T47D (cell line): ENCODE measurements at regions not wholly inside any gene's neighbourhood (a gene's known extent, or its start where the extent isn't known, plus 50 kb on each side); places are given as distances from the start of the nearest gene placed in this dataset.

Experiments
- DNase-seq, 2 experiments: peaks; one replicate each; pipeline versions ENCODE4 v3.0.0 to v3.0.0-alpha.2; 2011 to 2012; ENCODE audit warnings: low read depth in 1 of 2, low spot score in 1 of 2
- JUND ChIP-seq: IDR thresholded peaks from 2 replicates; pipeline ENCODE4 v1.6.1; 2012; ENCODE audit warnings: low read depth
- in situ Hi-C: cut with HindIII; loops from 2 replicates; pipeline ENCODE4 v1.10.0; 2016; ENCODE audit warnings: low sequenced_read_pairs, low pct_unique_long_range_greater_than_20kb

DNA sequence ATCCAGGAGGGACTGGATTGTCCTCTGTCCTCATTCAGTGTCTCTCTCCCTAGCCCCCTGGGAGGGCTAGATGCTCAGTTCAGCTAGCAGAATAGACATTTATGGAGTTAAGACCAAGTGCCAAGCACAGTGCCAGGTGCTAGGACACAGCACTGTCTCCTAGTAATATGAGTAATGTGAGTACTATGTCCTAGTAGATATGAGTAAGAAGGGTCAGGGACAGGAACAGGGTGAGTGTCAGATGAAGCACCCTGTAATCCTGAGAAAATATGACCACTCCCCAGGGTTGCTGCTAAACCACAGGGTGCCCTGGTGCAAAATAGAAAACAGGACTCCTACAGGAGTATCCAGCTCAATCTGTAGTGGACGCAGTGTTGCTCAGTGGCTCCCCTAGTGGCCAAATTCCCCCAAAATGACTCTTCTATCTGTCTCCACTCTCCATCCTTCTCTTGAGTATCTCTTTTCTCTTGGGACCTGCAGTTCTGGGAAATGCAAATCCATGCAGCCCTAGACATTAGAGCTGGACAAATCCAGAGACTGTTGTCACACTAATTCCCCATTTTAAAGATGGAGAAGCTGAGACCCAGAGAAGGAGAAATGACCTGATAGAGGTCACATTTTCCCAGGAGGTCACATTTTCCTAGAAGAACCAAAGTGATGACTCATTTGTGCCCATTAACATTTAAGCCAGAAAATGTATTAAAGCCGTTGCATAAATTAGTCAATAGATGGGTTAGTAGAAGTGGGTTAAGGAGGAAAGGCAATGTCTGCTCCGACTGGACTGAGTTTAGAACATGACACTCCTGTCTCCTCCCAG, 214.3 kb downstream of the NXPE2 start:
- TF ChIP-seq JUND = no peak
- in situ Hi-C loops = no loop called here
- no peak for DNase-seq

GRCh38 chr11:114893329-114893728, 215.0 kb downstream of the NXPE2 start:
- no peak for DNase-seq
- in situ Hi-C loops = no loop called here
- no peak for TF ChIP-seq JUND

GRCh38 chr11:114896594-114896993, 218.3 kb downstream of the NXPE2 start:
- no peak for TF ChIP-seq JUND
- DNase-seq = no peak
- in situ Hi-C loops = no loop called here

GRCh38 chr11:114909866-114910265, 231.5 kb downstream of the NXPE2 start:
- in situ Hi-C loops = no loop called here
- no peak for DNase-seq
- TF ChIP-seq JUND = no peak

DNA sequence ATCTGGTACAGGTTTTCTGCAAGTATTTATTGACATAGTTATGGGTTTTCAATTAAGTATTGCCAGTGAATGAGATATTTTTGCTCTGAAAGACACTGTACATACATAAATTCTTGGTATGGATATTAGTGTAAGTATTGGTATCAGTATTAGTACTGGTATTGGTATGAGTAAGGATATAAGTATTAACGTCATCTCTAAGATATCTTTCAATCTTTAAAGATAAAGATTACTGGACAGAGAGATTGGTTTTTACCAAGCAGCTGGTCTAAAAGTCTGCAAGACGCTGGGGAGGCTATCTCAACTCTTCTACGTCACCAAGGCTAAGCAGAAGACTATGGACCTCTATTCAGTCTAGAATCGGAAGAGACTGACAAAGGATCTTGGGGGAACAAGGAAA, 234.5 kb downstream of the NXPE2 start:
- no peak for DNase-seq
- TF ChIP-seq JUND = no peak
- in situ Hi-C loops = no loop called here

GRCh38 chr11:114914231-114915005, 236.1 kb downstream of the NXPE2 start:
- TF ChIP-seq JUND = no peak
- DNase-seq = no peak
- in situ Hi-C loops = no loop called here

DNA sequence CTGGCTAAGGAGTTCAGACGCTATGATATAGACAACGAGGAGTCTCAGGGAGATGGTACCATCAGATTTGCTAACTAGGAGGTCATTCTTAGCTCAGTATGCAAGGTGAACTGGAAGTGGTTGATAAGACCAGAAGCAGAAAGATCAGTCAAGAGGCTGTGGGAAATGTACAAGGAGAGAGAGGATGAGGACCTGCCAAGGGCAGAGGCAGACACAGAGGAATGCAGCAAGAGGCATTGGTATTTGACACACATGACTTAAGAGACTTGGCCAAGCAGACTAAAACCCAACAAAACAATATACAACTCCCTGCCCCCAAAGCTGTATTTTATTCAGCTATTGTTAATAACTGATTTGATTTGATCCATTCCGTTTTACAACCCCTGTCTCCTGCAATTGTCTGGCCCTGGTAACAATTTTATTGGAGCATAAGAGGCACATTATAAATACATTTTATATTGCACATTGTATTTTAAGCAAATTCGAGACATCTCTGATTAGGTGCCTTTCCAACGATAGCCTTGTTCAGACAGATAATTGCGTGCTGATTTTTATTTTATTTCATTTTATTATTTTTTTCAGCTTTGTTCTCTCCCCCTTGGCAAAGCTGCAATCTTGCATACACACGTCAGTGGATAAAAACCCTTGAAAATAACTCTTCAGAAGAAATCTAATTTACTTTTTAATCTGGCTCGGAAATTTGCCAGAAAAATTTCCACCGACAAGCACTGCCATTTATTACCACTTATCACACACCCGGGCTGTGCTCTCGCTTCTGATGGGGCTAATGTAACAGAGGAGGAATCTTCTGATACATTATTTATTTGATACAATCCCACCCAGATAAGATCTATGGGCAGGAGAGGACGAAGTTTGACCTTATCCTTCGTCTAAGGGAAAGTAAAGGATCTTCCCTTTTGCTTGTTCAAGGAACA, 237.8 kb downstream of the NXPE2 start:
- no peak for TF ChIP-seq JUND
- in situ Hi-C loops = no loop called here

DNA sequence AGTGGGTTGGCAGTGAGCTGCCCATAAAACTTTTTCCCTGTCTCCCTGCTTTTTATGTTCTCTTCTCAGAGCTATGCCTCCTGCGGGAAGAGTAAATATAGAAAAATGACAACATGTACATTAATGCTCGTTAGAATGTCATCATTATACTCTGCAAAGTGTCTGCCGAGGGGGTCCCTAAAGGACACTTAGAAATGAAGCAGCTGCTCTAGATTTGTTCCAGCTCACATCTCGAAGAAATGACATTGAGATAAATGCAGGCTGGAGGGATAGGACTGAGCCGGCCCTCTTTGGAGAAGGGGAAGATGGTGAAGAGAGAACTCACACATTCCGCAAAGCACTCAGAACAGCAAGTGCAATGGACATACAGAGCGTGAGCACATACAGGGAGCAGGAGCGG, 240.0 kb downstream of the NXPE2 start:
- no peak for TF ChIP-seq JUND
- no peak for DNase-seq
- in situ Hi-C loops = no loop called here

More for the DNA sequence above, 237.8 kb downstream of the NXPE2 start:
- no peak for DNase-seq

DNA sequence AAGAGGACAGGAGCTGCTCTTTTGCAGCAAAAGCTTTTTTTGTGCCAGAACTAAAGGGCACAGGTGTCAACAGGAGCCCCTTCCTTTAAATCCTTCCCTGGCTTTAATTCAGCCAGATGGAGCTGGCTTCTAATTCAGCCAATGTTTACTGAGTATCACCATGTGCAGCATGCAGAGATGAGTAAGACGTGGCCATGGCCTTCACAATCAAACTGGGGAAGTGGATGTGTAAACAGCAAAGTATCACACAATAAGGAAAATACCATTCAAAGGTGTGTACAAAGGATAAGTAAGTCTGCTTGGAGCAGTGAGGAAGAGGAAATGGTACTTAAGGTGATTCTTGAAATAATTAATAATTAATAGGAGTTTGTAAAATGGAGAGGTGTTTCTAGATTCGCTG, 243.4 kb downstream of the NXPE2 start:
- in situ Hi-C loops = no loop called here
- TF ChIP-seq JUND = no peak
- DNase-seq = no peak

- no peak for DNase-seq
- in situ Hi-C loops = no loop called here
- TF ChIP-seq JUND = no peak
Measured at GRCh38 chr11:114924042-114924441, 245.7 kb downstream of the NXPE2 start.

GRCh38 chr11:114925591-114925990, 247.3 kb downstream of the NXPE2 start:
- in situ Hi-C loops = no loop called here
- DNase-seq = no peak
- TF ChIP-seq JUND = no peak

DNA sequence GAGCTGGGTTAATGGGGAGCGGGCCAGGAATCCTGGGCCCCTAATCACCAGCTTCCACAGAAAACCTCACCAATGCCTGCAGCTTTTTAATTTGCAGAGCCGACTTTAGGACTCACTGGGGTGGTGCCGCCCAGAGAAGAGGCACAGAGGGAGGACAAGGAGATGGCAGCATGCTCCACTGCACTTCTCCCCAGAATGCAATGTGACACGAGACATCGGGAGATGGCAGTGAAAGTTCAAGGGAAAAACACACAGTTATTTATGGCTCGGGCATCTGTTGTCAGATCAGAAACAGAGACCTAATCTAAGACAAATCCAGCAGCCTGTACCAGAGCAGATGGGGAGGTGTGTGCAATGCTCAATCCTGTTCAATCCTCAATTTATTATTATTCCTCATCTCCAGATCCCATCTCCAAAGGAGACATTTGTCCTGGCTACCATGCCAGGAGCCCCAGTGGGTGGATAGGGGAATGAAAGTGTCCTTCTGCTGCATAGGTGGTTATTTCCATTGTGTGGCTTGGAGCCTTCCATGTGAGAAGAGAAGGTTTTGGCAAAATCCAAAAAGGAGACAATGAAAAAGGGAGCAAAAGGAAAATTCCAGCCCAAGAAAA, 250.0 kb downstream of the NXPE2 start:
- in situ Hi-C loops = no loop called here
- no peak for TF ChIP-seq JUND
- DNase-seq = no peak
